ENCODE measurements at regions not wholly inside any gene's neighbourhood (a gene's known extent, or its start where the extent isn't known, plus 50 kb on each side); places are given as distances from the start of the nearest gene placed in this dataset.

GRCh38 chr15:69544365-69545113 is 91.9 kb downstream of the RPLP1 start:
- in situ Hi-C loops (cut with MboI; ENCODE audit: low pct_unique_long_range_greater_than_20kb in 2 of 9, low sequenced_read_pairs in 9 of 9, unreplicated experiment in 9 of 9), result no loop called here
- WGBS, 10 experiments, result 54 to 92% (median 82%) methylated on average over 1 to 5 of the region's 6 CpGs; no CpG with 5 or more reads in 1 of the 10 experiments

GRCh38 chr15:69546182-69546581 is 93.6 kb downstream of the RPLP1 start:
- Histone ChIP-seq H3K4me3 (no peak overlapping the region), H3K4me1 (replicated peaks in 1 of 2) (peaks cover 11 to 13% of the 10 kb centered on the region in 2 donors), H3K27ac (no peak overlapping the region)
- WGBS, 10 experiments, result 11 to 100% (median 57%) methylated on average over 1 to 3 of the region's 3 CpGs; no CpG with 5 or more reads in 2 of the 10 experiments
- ATAC-seq (replicated peaks in 6 of 8), result no peak
- in situ Hi-C loops (cut with MboI; ENCODE audit: low pct_unique_long_range_greater_than_20kb in 2 of 9, low sequenced_read_pairs in 9 of 9, unreplicated experiment in 9 of 9), result no loop called here

More at GRCh38 chr15:69544365-69545113, 91.9 kb downstream of the RPLP1 start:
- no peak for ATAC-seq (replicated peaks in 6 of 8)
- H3K27ac ChIP-seq, result no peak overlapping the region
- peaks cover 20 to 24% of the 10 kb centered on the region in 2 donors for H3K4me1 ChIP-seq (replicated peaks in 1 of 2)
- H3K4me3 ChIP-seq, result no peak overlapping the region

DNA sequence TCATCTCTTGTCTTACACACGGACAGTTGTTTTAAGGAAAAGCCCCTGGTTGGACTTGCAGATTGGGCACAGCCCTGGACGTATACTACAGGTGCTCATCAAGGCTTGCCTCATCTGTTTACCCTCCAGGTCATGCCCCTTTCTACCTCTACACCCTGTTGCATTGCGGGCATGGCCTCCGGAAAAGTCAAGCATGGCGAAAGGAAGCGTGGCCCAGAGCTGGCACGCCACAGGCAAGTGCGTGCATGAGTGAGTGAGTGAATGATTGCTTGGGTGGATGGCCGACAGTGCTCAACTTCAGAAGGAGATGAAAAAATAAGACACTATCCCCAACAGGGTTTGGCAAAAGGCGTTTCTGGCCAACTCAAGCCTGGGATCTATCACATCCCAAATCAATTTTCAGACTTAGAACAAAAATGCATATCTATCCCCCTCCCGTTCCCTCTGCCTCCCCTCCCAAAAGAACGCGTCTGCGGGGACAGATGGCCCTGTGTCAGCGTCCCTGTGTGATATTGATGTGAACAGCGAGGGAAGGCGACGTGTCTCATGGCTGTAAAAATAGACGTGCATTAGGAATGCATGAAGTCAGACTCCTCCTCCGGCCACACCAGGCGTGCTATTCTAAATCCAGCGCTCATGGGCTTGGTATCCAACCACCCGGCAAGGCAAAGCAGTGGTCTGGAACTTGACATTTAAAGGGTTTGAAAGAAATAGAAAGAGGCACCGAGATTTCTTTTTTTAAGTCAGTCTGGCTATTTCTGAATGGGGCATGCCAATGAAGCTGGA is 96.0 kb downstream of the RPLP1 start:
- peak in 7 of 8 experiments; percentile 68 to 99 (median 80) for ATAC-seq (replicated peaks in 6 of 8)
- Histone ChIP-seq H3K4me1 (replicated peaks in 1 of 2) (peaks cover 11 to 13% of the 10 kb centered on the region in 2 donors), H3K4me3 (no peak overlapping the region), H3K27ac (peak overlapping the region; percentile 1 to 17)
- in situ Hi-C loops (cut with MboI; ENCODE audit: low pct_unique_long_range_greater_than_20kb in 2 of 9, low sequenced_read_pairs in 9 of 9, unreplicated experiment in 9 of 9), result no loop called here
- WGBS, 10 experiments, result 0 to 73% (median 64%) methylated on average over 1 to 14 of the region's 24 CpGs; no CpG with 5 or more reads in 3 of the 10 experiments

GRCh38 chr15:69551391-69552056 is 98.9 kb downstream of the RPLP1 start:
- no peak for ATAC-seq (replicated peaks in 6 of 8)
- in situ Hi-C loops (cut with MboI; ENCODE audit: low pct_unique_long_range_greater_than_20kb in 2 of 9, low sequenced_read_pairs in 9 of 9, unreplicated experiment in 9 of 9), result no loop called here
- Histone ChIP-seq H3K27ac (no peak overlapping the region), H3K4me3 (no peak overlapping the region), H3K4me1 (replicated peaks in 1 of 2) (peaks cover 22% of the 10 kb centered on the region in 2 donors)
- 45 to 92% (median 75%) methylated on average over 1 to 5 of the region's 5 CpGs; no CpG with 5 or more reads in 1 of the 10 experiments for WGBS, 10 experiments

DNA sequence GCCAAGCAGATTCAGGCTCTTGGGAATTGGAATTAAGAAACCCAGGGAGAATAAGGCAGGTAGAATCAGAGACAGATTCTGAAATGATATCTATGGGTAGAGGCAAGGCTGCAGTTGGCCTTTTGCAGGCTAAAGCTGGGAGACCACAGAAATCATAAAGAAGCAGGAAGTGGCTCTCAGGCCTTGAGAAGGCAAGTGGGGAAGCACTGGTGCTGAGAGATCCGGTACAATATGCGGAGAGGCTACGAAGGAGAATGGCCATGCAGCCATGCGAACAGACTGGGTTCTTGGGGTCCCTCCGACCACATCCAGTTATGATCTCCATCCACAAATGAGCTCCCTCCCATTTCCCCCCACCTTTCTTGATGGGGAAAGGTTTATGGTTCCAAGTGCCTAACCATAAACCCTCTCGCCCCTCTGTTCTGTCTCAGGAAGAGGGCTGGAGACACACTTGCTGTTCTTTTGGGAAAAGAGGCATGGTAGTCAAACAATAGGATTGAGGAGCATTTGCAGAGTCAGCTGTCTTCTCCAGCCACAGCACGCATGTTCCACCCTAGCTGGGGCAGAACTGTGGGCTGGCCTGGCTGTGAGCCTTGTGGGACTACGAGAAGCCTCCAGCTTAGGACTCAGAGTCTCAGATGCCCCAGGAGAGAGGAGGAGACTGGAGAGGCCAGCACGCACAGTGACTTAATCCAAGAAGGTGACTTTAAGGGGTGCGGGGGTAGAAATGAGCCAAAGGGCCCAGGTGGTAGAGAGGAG is 99.6 kb downstream of the RPLP1 start:
- no peak overlapping the region for H3K27ac ChIP-seq
- H3K4me1 ChIP-seq (replicated peaks in 1 of 2), result peaks cover 25 to 26% of the 10 kb centered on the region in 2 donors
- no peak overlapping the region for H3K4me3 ChIP-seq
- in situ Hi-C loops (cut with MboI; ENCODE audit: low pct_unique_long_range_greater_than_20kb in 2 of 9, low sequenced_read_pairs in 9 of 9, unreplicated experiment in 9 of 9), result no loop called here
- no peak for ATAC-seq (replicated peaks in 6 of 8)
- 82 to 100% (median 90%) methylated on average over 1 to 7 of the region's 10 CpGs; no CpG with 5 or more reads in 1 of the 10 experiments for WGBS, 10 experiments

DNA sequence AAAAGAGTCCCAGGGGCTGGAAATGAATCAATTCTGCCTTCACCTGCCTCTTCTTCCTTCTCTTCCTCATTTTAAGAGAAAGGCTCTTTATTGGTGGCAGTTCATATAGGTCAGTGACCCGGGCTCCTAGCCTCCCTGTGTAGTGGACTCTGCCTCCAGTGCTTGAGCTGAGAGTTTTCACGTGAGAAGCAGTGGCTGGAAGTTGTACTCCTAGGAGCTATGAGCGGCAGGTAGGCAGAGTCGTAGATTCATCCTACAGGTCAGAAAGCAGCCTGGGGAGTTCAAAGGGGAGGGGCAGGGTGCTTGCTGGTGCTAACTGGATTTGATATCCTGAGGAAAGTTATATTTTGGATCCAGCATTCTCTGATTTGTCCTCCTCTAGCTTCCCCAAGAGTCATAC is 101.1 kb downstream of the RPLP1 start:
- no peak overlapping the region for H3K27ac ChIP-seq
- in situ Hi-C loops (cut with MboI; ENCODE audit: low pct_unique_long_range_greater_than_20kb in 2 of 9, low sequenced_read_pairs in 9 of 9, unreplicated experiment in 9 of 9), result no loop called here
- ATAC-seq (replicated peaks in 6 of 8), result no peak
- peaks cover 26 to 31% of the 10 kb centered on the region in 2 donors for H3K4me1 ChIP-seq (replicated peaks in 1 of 2)
- no peak overlapping the region for H3K4me3 ChIP-seq
- WGBS, 10 experiments, result 67 to 100% (median 81%) methylated on average over 2 to 4 of the region's 4 CpGs; no CpG with 5 or more reads in 4 of the 10 experiments

DNA sequence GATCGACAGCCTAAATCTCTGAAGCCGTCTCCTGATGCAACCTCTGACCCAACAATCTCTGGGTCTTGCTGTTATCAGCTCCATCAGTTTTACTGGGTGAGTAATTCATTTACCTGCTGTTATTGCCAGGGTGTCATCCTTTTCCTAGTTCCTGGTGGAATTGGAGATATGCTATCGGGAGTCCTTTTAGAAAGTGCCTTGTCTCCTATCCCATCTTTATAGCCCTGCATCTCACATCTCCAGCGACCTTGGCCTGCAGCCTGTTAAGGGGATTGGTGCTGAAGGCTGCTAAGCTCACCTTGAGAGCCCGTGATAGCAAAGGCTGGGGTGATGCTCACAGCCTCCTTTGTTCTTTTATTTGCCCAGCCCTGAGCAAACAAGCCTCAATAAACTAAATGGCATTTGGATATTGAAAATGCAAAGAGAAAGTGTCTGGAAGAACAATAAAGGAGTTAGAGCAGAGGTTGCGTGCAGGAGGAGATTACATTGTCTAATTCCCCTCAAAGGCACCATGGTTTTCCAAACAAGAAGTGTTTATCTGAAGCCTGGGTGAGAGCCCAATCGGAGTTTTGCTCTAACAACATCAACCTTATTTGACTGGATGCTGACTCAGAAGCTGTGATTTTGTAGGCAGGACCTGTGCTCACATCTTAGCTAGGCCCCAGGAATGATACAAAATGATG is 101.8 kb downstream of the RPLP1 start:
- in situ Hi-C loops (cut with MboI; ENCODE audit: low pct_unique_long_range_greater_than_20kb in 2 of 9, low sequenced_read_pairs in 9 of 9, unreplicated experiment in 9 of 9), result no loop called here
- H3K27ac ChIP-seq, result no peak overlapping the region
- ATAC-seq (replicated peaks in 6 of 8), result peak in 3 of 8 experiments; percentile 20 to 82 (median 34)
- H3K4me3 ChIP-seq, result no peak overlapping the region
- peaks cover 22 to 24% of the 10 kb centered on the region in 2 donors for H3K4me1 ChIP-seq (replicated peaks in 1 of 2)
- WGBS, 10 experiments, result 60 to 100% (median 90%) methylated on average over 1 to 6 of the region's 7 CpGs; no CpG with 5 or more reads in 3 of the 10 experiments

DNA sequence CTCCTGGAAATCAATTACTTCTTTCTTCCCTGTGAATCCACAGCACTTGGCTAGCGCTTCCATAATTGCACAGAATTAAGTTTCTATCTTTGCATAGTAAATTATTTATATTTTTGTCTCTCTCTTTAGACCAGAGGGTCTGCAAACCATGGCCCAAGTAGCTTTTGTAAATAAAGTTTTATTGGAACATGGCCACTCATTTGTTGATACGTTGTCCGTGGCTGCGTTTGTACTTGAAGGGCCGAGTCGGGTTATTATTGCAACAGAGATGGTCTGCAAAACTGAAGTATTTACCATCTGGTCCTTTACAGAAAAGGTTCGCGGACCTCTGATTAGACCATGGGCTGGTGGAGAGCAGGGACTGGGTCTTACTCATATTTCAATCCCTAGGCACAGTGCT is 102.5 kb downstream of the RPLP1 start:
- in situ Hi-C loops (cut with MboI; ENCODE audit: low pct_unique_long_range_greater_than_20kb in 2 of 9, low sequenced_read_pairs in 9 of 9, unreplicated experiment in 9 of 9), result no loop called here
- H3K4me1 ChIP-seq (replicated peaks in 1 of 2), result peaks cover 22% of the 10 kb centered on the region in 2 donors
- WGBS, 10 experiments, result 92 to 100% (median 98%) methylated on average over 3 to 8 of the region's 8 CpGs; no CpG with 5 or more reads in 2 of the 10 experiments
- H3K27ac ChIP-seq, result no peak overlapping the region
- no peak overlapping the region for H3K4me3 ChIP-seq
- no peak for ATAC-seq (replicated peaks in 6 of 8)

- no peak for ATAC-seq (replicated peaks in 6 of 8)
- Histone ChIP-seq H3K4me3 (no peak overlapping the region), H3K27ac (no peak overlapping the region), H3K4me1 (replicated peaks in 1 of 2) (peaks cover 30 to 31% of the 10 kb centered on the region in 2 donors)
- in situ Hi-C loops (cut with MboI; ENCODE audit: low pct_unique_long_range_greater_than_20kb in 2 of 9, low sequenced_read_pairs in 9 of 9, unreplicated experiment in 9 of 9), result no loop called here
- 80 to 100% (median 100%) methylated on average over 1 of the region's 1 CpG; no CpG with 5 or more reads in 3 of the 10 experiments for WGBS, 10 experiments
These were observed 103.7 kb downstream of the RPLP1 start for GRCh38 chr15:69556344-69556743.

- no peak overlapping the region for H3K27ac ChIP-seq
- H3K4me3 ChIP-seq, result no peak overlapping the region
- peak; percentile 63 to 97 (median 92) for ATAC-seq (replicated peaks in 6 of 8)
- H3K4me1 ChIP-seq (replicated peaks in 1 of 2), result peaks cover 35 to 37% of the 10 kb centered on the region in 2 donors
- in situ Hi-C loops (cut with MboI; ENCODE audit: low pct_unique_long_range_greater_than_20kb in 2 of 9, low sequenced_read_pairs in 9 of 9, unreplicated experiment in 9 of 9), result no loop called here
- 0 to 100% (median 77%) methylated on average over 1 to 5 of the region's 5 CpGs; no CpG with 5 or more reads in 2 of the 10 experiments for WGBS, 10 experiments
These were observed 104.5 kb downstream of the RPLP1 start for GRCh38 chr15:69557020-69557706.

- Histone ChIP-seq H3K27ac (no peak overlapping the region), H3K4me3 (no peak overlapping the region), H3K4me1 (replicated peaks in 1 of 2) (peaks cover 35 to 37% of the 10 kb centered on the region in 2 donors)
- in situ Hi-C loops (cut with MboI; ENCODE audit: low pct_unique_long_range_greater_than_20kb in 2 of 9, low sequenced_read_pairs in 9 of 9, unreplicated experiment in 9 of 9), result no loop called here
- ATAC-seq (replicated peaks in 6 of 8), result peak in 6 of 8 experiments; percentile 4 to 52 (median 45)
- 17 to 80% (median 60%) methylated on average over 1 to 2 of the region's 2 CpGs; no CpG with 5 or more reads in 5 of the 10 experiments for WGBS, 10 experiments
These were observed 105.2 kb downstream of the RPLP1 start for GRCh38 chr15:69557707-69558409.
